ENCODE measurements at regions not wholly inside any gene's neighbourhood (a gene's known extent, or its start where the extent isn't known, plus 50 kb on each side); places are given as distances from the start of the nearest gene placed in this dataset.

DNA sequence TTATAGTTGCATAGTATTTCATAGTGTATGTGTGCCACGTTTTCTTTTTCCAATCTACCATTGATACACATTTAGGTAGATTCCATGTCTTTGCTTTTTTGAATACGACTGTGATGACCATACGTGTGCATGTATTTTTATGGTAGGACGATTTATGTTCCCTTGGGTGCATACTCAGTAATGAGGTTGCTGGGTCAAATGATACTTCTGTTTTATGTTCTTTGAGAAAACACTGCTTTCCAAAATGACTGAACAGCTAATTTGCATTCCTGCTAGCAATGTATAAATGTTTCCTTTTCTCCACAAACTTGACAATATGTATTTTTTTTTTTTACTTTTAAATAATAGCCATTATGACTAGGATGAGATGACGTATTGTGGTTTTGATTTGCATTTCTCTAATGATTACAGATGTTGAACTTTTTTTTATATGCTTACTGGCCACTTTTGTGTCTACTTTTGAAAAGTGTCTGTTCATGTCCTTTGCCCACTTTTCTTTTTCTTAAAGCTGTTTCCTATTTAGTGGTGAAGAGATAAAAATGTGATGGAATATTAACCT, 969.5 kb upstream of the NDST4 start:
- TF ChIP-seq, protein P1, sequence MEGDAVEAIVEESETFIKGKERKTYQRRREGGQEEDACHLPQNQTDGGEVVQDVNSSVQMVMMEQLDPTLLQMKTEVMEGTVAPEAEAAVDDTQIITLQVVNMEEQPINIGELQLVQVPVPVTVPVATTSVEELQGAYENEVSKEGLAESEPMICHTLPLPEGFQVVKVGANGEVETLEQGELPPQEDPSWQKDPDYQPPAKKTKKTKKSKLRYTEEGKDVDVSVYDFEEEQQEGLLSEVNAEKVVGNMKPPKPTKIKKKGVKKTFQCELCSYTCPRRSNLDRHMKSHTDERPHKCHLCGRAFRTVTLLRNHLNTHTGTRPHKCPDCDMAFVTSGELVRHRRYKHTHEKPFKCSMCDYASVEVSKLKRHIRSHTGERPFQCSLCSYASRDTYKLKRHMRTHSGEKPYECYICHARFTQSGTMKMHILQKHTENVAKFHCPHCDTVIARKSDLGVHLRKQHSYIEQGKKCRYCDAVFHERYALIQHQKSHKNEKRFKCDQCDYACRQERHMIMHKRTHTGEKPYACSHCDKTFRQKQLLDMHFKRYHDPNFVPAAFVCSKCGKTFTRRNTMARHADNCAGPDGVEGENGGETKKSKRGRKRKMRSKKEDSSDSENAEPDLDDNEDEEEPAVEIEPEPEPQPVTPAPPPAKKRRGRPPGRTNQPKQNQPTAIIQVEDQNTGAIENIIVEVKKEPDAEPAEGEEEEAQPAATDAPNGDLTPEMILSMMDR (IDR thresholded peaks at IDR 0.05): no peak
- Histone ChIP-seq H3K9me3 (replicated peaks in 1 of 2; ENCODE audit: control insufficient read depth in 1 of 2, insufficient read depth in 1 of 2, low read length in 2 of 2) (no peaks in the 10 kb centered on the region), H3K79me2 (ENCODE audit: insufficient read depth, low read length) (no peaks in the 10 kb centered on the region), H3K4me1 (ENCODE audit: control insufficient read depth in 1 of 2, insufficient read depth in 2 of 2, low read length in 2 of 2) (no peaks in the 10 kb centered on the region), H3K4me2 (replicated peaks; ENCODE audit: extremely low read depth, low read length, poor library complexity, severe bottlenecking) (no peak overlapping the region), H4K20me1 (ENCODE audit: insufficient read depth, low read length) (no peaks in the 10 kb centered on the region), H3K9ac (ENCODE audit: insufficient read depth, low read length, poor library complexity, severe bottlenecking) (no peak overlapping the region), H3K27me3 (ENCODE audit: control insufficient read depth in 2 of 2, insufficient read depth in 2 of 2, low read length in 2 of 2) (no peaks in the 10 kb centered on the region), H3K4me3 (replicated peaks in 1 of 3; ENCODE audit: low read depth in 2 of 3, low read length in 3 of 3) (no peak overlapping the region), H3K27ac (ENCODE audit: low read depth in 1 of 2, low read length in 2 of 2) (no peak overlapping the region), H2AFZ (ENCODE audit: insufficient read depth, low read depth, low read length, poor library complexity, severe bottlenecking) (no peak overlapping the region), H3K36me3 (replicated peaks in 1 of 2; ENCODE audit: control insufficient read depth in 1 of 2, insufficient read depth in 2 of 2, low read length in 2 of 2) (no peaks in the 10 kb centered on the region)
- Mint-ChIP-seq H3K9me3 (peaks cover 0 to 8% (median 4%) of the 10 kb centered on the region in 7 donors), H3K27ac (no peak overlapping the region), H3K36me3 (no peaks in the 10 kb centered on the region), H3K27me3 (ENCODE audit: low read depth in 3 of 3) (no peaks in the 10 kb centered on the region), H3K4me1 (no peaks in the 10 kb centered on the region), H3K4me3 (no peak overlapping the region)
- WGBS (ENCODE audit: insufficient coverage): no CpG with 5 or more reads among the region's 5 CpGs
- intact Hi-C loops (cut with micrococcal nuclease): no loop called here
- no peak for DNase-seq

- peaks cover 0 to 1% (median 0%) of the 10 kb centered on the region in 3 donors for H3K27me3 Mint-ChIP-seq (ENCODE audit: low read depth in 3 of 3)
- H2AFZ ChIP-seq (ENCODE audit: insufficient read depth, low read depth, low read length, poor library complexity, severe bottlenecking): no peak overlapping the region
- H3K4me2 ChIP-seq (replicated peaks; ENCODE audit: extremely low read depth, low read length, poor library complexity, severe bottlenecking): no peak overlapping the region
- H3K27me3 ChIP-seq (ENCODE audit: control insufficient read depth in 2 of 2, insufficient read depth in 2 of 2, low read length in 2 of 2): no peaks in the 10 kb centered on the region
- TF ChIP-seq, protein P1 (IDR thresholded peaks at IDR 0.05): no peak
- no peaks in the 10 kb centered on the region for H4K20me1 ChIP-seq (ENCODE audit: insufficient read depth, low read length)
- H3K9me3 Mint-ChIP-seq: peaks cover 0 to 14% (median 2%) of the 10 kb centered on the region in 7 donors
- H3K4me3 Mint-ChIP-seq: no peak overlapping the region
- no peaks in the 10 kb centered on the region for H3K36me3 Mint-ChIP-seq
- intact Hi-C loops (cut with micrococcal nuclease): no loop called here
- H3K9me3 ChIP-seq (replicated peaks in 1 of 2; ENCODE audit: control insufficient read depth in 1 of 2, insufficient read depth in 1 of 2, low read length in 2 of 2): no peaks in the 10 kb centered on the region
- H3K4me1 Mint-ChIP-seq: no peaks in the 10 kb centered on the region
- no CpG with 5 or more reads among the region's 1 CpG for WGBS (ENCODE audit: insufficient coverage)
- H3K27ac ChIP-seq (ENCODE audit: low read depth in 1 of 2, low read length in 2 of 2): no peak overlapping the region
- H3K9ac ChIP-seq (ENCODE audit: insufficient read depth, low read length, poor library complexity, severe bottlenecking): no peak overlapping the region
- H3K4me1 ChIP-seq (ENCODE audit: control insufficient read depth in 1 of 2, insufficient read depth in 2 of 2, low read length in 2 of 2): no peaks in the 10 kb centered on the region
- H3K27ac Mint-ChIP-seq: no peak overlapping the region
- DNase-seq: no peak
- H3K36me3 ChIP-seq (replicated peaks in 1 of 2; ENCODE audit: control insufficient read depth in 1 of 2, insufficient read depth in 2 of 2, low read length in 2 of 2): no peaks in the 10 kb centered on the region
- H3K4me3 ChIP-seq (replicated peaks in 1 of 3; ENCODE audit: low read depth in 2 of 3, low read length in 3 of 3): no peak overlapping the region
- H3K79me2 ChIP-seq (ENCODE audit: insufficient read depth, low read length): no peaks in the 10 kb centered on the region
These were observed 959.6 kb upstream of the NDST4 start for GRCh38 chr4:116073051-116073450.

Measured in CD14-positive monocyte (primary cell).